GM23338 (cell line): ENCODE measurements at regions not wholly inside any gene's neighbourhood (a gene's known extent, or its start where the extent isn't known, plus 50 kb on each side); places are given as distances from the start of the nearest gene placed in this dataset.

Experiments used
- CREB1 ChIP-seq: fragments of 250-450 bp; sonication (Bioruptor Pico); IDR thresholded peaks from 2 replicates; pipeline ENCODE4 v1.5.0; 2020; ENCODE audit warnings: low read depth, mild to moderate bottlenecking, moderate library complexity
- EZH2 ChIP-seq: fragments of 200-600 bp; sonication (generic); IDR thresholded peaks from one replicate; pipeline ENCODE4 v1.8.0; 2017; ENCODE audit warnings: antibody characterized with exemption, mild to moderate bottlenecking, low read depth; ENCODE audit not compliant: unreplicated experiment
- EZH2phosphoT487 ChIP-seq: fragments of 200-600 bp; sonication (generic); IDR thresholded peaks from one replicate; pipeline ENCODE4 v1.8.1; 2018; ENCODE audit warnings: antibody characterized with exemption; ENCODE audit not compliant: unreplicated experiment
- JUNB ChIP-seq: IDR thresholded peaks from one replicate; pipeline ENCODE4 v1.6.1; 2016; ENCODE audit warnings: antibody characterized with exemption; ENCODE audit not compliant: unreplicated experiment
- POLR2AphosphoS5 ChIP-seq: IDR thresholded peaks from 2 replicates; pipeline ENCODE4 v1.6.1; 2016; ENCODE audit warnings: antibody characterized with exemption, low read depth
- STAT1 ChIP-seq: IDR thresholded peaks from one replicate; pipeline ENCODE4 v1.6.1; 2016; ENCODE audit warnings: antibody characterized with exemption; ENCODE audit not compliant: unreplicated experiment
- ZNF114 ChIP-seq: fragments of 250-450 bp; sonication (Bioruptor Pico); IDR thresholded peaks from 2 replicates; pipeline ENCODE4 v1.5.0; 2020; ENCODE audit warnings: mild to moderate bottlenecking, moderate library complexity
- ZNF331 ChIP-seq: fragments of 250-450 bp; sonication (Bioruptor Pico); IDR thresholded peaks from 2 replicates; pipeline ENCODE4 v1.5.0; 2020; ENCODE audit warnings: low read depth, mild to moderate bottlenecking, moderate library complexity
- TF ChIP-seq, protein P1 (sequence below), 2 experiments: fragments of 200-600 bp in 1 of 2; sonication (generic) in 1 of 2; conservative IDR thresholded peaks; 2 replicates each; pipeline versions ENCODE4 v1.5.1 to v1.6.1; 2016 to 2017; ENCODE audit warnings: antibody characterized with exemption in 2 of 2, low read depth in 2 of 2, mild to moderate bottlenecking in 2 of 2, moderate library complexity in 1 of 2
- TF ChIP-seq, protein P2 (sequence below): IDR thresholded peaks from one replicate; pipeline ENCODE4 v1.6.1; 2018; ENCODE audit warnings: antibody characterized with exemption; ENCODE audit not compliant: unreplicated experiment
- TF ChIP-seq, protein P3 (sequence below): IDR thresholded peaks from 2 replicates; pipeline ENCODE4 v1.6.1; 2016; ENCODE audit warnings: antibody characterized with exemption

DNA sequence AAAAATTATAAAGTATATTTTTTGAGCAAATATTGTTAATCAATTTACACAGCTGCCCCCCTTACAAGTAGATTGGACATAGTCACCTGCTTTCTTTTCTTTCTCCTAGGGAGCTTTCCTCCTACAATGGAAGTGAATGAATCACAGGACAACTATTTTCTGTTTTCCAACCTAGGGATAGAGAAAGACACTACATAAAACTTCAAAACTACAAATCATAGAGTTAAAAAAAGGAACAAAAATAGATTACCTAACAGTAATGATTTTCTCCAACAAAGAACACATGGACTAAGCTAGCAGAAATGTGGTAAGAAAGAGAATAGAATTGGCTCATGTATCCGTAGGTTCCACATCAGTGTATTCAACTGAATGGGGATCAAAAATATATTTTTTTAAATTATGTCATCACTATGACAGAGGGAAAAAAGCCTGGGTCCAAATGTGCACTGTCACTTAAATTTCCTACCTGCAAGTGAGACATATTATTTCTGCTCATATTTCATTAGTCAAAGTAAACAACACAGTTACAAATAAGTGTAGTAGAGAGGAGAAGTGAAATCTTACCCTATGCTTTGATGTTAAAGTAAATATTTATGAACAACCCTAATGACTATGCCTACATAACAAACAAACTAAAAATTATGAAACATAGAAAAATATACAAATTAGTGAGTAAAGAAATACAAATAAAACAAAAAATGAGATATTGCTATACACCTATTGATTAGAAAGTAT lies 756.7 kb downstream of the SOCS6 start:
- TF ChIP-seq EZH2 (no peak), POLR2AphosphoS5 (no peak), JUNB (no peak), CREB1 (no peak), STAT1 (no peak), ZNF114 (CRISPR knock-in tag) (no peak), EZH2phosphoT487 (no peak), ZNF331 (no peak)
- TF ChIP-seq, protein P1, sequence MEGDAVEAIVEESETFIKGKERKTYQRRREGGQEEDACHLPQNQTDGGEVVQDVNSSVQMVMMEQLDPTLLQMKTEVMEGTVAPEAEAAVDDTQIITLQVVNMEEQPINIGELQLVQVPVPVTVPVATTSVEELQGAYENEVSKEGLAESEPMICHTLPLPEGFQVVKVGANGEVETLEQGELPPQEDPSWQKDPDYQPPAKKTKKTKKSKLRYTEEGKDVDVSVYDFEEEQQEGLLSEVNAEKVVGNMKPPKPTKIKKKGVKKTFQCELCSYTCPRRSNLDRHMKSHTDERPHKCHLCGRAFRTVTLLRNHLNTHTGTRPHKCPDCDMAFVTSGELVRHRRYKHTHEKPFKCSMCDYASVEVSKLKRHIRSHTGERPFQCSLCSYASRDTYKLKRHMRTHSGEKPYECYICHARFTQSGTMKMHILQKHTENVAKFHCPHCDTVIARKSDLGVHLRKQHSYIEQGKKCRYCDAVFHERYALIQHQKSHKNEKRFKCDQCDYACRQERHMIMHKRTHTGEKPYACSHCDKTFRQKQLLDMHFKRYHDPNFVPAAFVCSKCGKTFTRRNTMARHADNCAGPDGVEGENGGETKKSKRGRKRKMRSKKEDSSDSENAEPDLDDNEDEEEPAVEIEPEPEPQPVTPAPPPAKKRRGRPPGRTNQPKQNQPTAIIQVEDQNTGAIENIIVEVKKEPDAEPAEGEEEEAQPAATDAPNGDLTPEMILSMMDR (conservative IDR thresholded peaks at IDR 0.05; ENCODE audit: low read depth in 2 of 2) = no peak
- TF ChIP-seq, protein P2, sequence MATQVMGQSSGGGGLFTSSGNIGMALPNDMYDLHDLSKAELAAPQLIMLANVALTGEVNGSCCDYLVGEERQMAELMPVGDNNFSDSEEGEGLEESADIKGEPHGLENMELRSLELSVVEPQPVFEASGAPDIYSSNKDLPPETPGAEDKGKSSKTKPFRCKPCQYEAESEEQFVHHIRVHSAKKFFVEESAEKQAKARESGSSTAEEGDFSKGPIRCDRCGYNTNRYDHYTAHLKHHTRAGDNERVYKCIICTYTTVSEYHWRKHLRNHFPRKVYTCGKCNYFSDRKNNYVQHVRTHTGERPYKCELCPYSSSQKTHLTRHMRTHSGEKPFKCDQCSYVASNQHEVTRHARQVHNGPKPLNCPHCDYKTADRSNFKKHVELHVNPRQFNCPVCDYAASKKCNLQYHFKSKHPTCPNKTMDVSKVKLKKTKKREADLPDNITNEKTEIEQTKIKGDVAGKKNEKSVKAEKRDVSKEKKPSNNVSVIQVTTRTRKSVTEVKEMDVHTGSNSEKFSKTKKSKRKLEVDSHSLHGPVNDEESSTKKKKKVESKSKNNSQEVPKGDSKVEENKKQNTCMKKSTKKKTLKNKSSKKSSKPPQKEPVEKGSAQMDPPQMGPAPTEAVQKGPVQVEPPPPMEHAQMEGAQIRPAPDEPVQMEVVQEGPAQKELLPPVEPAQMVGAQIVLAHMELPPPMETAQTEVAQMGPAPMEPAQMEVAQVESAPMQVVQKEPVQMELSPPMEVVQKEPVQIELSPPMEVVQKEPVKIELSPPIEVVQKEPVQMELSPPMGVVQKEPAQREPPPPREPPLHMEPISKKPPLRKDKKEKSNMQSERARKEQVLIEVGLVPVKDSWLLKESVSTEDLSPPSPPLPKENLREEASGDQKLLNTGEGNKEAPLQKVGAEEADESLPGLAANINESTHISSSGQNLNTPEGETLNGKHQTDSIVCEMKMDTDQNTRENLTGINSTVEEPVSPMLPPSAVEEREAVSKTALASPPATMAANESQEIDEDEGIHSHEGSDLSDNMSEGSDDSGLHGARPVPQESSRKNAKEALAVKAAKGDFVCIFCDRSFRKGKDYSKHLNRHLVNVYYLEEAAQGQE = no peak
- TF ChIP-seq, protein P3, sequence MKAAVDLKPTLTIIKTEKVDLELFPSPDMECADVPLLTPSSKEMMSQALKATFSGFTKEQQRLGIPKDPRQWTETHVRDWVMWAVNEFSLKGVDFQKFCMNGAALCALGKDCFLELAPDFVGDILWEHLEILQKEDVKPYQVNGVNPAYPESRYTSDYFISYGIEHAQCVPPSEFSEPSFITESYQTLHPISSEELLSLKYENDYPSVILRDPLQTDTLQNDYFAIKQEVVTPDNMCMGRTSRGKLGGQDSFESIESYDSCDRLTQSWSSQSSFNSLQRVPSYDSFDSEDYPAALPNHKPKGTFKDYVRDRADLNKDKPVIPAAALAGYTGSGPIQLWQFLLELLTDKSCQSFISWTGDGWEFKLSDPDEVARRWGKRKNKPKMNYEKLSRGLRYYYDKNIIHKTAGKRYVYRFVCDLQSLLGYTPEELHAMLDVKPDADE = no peak
